HG03354 (cell line): ENCODE measurements at regions not wholly inside any gene's neighbourhood (a gene's known extent, or its start where the extent isn't known, plus 50 kb on each side); places are given as distances from the start of the nearest gene placed in this dataset.

ENCODE experiments used
- ATAC-seq: cut with Tn5 transposase; IDR thresholded peaks from one replicate; pipeline ENCODE4 v1.9.1; 2021; ENCODE audit warnings: mild to moderate bottlenecking; ENCODE audit not compliant: unreplicated experiment, poor library complexity, severe bottlenecking

DNA sequence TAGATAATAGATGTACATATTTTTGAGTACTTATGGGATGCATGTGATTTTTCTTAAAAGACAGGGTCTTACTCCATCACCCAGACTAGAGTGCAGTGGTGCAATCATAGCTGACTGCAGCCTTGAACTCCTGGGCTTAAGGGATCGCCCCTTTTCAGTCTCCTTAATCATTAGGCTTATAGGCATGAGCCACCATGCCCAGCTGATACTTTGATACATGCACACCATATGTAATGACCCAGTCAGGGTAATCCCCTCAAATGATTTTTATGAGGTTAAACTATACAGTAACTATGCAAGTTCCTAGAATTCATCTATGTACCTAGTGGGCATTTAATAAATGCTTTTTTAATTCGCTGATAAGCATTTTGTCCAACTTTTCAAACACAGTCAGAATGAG is 292.3 kb downstream of the DTWD2 start:
- no peak for ATAC-seq

DNA sequence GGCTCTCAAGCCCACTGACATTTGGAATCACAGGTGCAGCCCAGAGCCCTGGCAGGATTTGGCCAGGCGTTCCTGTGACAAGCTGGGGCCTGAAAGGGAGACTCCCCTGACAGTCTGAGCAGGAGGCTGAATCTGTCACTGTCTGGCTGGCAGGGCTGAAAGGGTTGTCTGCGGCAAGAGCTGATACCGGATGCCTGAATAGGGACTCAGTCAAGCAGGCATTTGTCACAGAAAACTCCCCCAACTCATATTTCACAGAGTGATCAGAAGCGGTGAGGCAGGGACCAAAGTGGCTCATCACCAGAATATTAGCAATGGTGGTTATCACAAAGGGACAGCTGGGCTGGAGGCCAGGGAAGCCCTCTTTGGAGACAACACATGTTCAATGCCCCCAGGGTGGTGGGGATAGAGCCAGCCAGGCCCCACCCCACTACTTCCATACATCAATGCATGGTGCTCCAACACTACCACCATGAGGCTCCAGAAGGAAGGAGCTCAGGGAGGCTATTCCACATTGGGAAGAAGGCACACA is 295.5 kb downstream of the DTWD2 start:
- ATAC-seq = no peak

DNA sequence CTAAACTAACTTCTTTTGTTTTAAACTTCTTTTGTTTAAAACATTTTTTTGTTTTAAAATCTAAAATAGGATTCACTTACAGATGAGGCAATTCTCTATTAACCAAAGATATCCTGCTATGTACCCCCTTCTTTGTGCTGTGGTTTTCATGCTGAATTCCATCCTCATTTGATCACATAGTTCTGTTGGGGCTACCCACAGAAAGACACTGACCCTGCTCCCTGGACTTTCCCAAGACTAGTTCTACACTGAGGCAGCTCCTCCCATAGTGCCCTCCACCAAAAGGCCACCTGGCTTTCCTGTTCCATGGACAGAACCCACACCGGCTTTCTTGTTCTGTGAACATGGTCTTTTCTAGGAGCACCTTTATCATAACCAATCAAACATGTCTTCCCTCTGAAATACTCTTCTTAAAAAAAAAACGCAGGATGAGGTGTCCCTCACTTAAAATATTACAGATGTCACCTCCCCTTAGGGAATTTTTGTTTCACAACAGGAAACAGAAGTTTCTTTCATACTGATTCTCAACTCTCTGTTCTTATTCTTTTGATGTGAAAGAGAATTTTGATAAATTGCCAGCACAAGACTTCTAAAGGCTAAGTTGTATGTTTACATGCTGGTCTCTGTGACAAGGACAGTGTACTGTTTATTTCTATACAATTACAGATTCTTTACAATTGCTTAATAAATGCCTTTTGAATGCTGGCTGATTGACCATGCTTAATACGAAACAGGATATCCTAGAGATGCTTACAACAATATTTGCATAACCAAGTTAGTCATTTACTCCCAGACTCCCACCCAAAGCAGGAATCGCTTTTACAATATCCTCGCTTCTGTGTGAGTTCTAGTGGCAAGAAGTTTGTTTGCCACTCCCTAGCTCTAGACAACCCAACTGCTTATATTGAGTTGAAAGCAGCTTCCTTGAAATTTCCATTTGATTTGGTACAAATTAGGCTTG is 300.4 kb downstream of the DTWD2 start:
- peak; percentile 78 for ATAC-seq

DNA sequence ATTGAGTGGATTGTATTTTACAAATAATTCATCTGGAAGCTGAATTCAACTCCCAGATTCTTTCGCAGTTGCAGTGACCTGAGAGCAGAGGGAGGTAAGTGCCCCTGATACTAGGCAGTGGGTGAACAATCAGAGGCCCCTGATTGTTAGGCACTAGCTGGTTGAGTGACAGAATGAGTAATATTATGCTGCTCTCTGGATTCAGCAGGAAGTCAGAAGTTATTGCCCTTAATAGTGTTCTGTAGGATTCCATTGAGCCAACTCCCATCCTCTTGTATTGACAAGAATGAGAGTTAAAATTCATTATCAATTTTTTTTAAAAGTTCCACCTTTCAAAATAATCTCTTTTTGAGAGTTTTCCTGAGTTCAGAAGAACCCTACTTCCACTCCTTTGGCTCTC is 301.2 kb downstream of the DTWD2 start:
- no peak for ATAC-seq

DNA sequence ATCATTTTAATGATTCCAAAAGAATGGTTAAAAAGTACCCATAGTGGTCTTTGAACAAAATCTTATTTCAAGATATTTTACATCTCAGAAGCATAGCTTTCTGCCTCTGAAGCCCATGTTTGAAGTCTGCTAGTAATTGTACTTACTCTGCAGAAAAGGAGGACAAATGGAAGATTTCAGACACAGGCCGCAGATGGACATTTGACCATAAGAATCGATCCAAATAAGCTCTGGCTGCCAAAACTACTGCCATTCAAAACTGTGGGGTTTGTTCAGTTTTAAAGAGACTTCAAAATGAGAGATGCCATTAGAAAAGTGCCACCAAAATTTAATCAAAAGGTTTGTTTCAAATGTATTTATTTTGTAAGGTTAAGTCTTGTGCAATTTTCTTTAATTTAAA is 306.7 kb downstream of the DTWD2 start:
- ATAC-seq = no peak

DNA sequence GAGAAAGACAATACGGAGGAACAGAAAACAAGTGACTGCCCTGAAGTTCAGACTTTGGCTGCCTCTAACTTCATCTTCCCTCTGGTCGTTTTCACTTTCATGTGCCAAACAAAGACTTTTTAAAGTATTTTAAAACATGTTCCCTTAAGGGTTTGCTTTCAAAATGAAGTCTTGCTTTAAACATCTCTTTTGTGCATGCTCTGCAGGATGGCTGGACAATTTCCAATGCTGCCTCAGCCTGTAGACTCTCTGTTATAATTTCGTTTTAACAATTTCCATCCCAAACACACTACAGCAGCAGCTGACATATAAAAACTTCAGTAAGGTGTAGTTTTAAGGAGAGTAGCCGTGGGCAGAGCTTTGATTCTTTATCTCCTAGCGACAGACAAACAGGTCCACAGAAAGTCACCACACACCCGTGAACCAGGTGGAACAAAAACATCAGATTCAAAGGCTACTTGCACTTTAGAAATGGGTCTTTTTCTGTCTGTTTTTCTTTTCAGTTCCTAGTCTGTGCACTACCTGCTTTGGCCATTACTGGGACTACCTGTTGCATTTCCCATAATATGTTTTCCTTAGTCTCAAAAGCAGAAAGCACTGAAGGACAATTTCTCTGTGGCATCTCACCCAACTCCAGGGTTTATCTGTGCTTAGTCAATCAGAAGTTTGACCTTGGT is 308.9 kb downstream of the DTWD2 start:
- no peak for ATAC-seq

DNA sequence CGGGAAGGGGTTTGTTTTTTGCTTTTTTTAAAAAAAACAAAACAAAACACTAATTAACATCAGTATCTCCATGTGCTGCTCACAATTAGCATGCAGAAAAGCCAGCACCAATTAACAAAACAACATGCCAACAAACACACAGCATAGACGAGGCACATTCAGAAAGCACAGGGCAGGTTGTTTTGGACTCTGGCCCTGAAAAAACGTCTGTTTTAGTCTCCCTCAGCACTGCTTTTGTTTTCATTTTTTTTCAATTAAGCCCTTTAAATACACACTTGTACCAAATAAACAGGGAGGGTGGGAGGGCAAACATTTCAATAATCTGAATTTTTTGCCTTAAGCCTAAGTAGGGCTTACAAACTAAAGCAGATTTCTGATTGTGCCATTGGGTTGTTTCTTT is 309.6 kb downstream of the DTWD2 start:
- no peak for ATAC-seq

DNA sequence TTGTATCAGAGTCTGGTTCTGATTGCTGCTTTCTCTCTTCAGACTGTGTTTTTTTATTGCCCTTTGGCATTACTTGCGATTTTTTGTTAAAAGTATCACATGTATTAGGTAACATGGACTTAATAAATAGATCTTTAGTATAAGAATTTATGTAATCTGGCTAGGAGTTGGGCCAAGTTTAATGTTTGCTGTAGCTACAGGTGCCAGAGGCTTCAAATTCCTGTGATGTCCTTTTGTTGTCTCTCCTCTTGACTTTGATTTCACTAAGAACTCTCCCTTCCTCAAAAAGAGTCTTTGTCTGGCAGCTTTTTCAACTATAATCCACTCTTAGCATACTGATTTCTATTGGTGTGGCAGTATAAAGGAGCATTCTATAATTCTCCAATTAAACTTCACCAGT is 313.1 kb downstream of the DTWD2 start:
- ATAC-seq = no peak

DNA sequence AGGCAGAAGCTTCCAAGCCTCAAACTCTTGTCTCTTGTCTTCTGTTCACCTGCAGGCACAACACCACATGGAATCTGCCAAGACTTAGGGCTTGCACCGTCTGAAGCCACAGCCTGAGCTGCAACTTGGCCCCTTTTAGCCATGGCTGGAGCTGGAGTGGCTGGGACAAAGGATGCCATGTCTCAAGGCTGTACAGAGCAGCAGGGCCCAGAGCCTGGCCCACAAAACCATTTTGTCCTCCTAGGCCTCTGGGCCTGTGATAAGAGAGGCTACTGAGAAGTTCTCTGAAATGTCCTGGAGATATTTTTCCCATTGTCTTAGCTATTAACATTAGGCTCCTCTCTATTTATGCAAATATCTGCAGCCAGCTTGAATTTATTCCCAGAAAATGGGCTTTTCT is 330.8 kb downstream of the DTWD2 start:
- no peak for ATAC-seq

DNA sequence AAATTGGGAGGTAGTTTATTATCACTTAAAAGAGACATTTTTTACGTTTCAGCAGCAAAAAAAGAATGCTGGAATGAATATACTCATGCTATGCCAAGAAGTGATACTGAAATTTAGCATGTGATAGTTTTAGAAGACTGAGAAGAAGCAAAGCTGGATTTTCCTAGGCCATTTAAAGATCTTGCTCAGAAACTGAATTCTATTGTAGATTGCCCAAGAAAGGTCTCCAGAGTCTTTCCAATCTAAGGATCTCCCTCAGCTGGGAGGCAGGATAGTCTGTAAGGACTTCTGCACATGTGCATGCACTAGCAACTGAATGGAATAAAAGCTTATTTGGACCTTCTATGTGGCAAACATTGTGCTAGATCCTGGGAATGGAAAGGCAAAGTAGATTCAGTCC is 334.5 kb downstream of the DTWD2 start:
- no peak for ATAC-seq

DNA sequence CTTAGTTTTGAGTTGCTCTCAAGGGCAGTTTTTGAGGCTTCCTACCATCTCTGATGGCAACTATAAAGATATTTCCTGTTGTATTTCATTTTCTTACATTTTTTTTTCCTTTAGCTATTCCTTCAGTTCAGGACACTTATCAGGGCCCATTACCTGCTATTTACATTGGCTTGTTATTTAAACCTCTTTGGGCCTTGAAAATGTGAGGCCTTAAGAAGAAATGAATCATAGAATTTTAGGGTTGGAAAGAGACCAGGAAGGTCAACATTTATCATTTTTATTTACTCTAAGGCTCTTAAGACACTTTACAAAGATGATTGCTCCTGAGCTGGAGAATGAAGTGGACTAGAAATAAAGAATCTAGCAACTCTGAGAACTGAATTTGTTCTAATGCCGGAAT is 335.2 kb downstream of the DTWD2 start:
- ATAC-seq = no peak

DNA sequence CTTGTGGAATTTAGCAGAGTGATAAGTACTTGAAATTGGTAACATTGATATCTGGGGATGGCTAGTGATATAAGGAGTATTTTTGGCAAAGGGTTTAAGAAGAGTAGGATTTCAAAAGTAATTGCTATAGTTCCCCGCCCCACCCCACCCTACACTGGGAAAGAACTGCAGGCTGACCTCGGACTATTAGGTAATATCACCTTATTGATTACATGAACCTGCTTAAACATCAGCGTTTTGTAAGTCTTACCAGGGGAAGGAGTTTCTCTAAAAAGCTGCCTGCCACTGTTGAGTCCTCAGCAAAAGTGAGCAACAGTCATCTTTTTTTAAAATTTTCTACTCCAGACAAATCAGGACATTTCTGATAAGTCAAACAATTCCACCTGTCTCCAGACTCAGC is 337.3 kb downstream of the DTWD2 start:
- ATAC-seq = no peak

DNA sequence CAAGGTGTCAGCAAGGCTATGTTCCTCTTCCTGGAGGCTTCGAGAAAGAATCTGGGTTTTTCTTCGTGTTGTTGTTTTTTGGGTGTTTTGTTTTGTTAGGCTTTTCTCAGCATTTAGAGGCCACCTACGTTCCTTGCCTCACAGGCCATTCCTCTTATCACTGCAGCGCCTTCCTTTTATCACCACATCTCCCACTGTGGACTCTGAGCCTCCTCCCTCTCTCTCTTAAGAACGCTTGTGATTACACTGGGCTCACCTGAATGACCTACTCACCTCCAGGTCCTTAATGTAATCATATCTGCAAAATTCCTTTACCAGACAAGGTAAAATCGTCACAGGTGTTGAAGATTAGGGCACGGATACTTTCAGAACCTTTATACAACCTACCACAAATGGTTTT is 340.8 kb downstream of the DTWD2 start:
- ATAC-seq = no peak

DNA sequence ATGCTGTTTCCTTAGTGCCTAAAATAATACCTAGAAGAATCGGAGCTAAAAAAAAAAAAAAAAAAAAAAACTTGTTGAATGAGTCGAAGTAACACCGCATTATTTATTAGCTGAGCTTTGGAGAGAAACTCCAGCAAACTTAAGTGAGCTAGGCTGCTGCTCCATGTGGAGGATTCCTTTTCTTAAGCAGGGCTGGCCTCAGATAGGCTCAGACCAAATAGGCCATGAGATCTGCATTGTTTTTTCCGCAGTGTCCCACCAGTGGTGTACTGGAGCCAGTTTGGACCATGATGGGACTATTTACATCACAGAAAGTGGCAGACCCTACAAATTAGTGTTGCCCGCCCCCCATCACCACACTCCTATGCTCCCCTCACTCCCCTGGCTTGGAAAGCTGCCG is 341.4 kb downstream of the DTWD2 start:
- no peak for ATAC-seq

DNA sequence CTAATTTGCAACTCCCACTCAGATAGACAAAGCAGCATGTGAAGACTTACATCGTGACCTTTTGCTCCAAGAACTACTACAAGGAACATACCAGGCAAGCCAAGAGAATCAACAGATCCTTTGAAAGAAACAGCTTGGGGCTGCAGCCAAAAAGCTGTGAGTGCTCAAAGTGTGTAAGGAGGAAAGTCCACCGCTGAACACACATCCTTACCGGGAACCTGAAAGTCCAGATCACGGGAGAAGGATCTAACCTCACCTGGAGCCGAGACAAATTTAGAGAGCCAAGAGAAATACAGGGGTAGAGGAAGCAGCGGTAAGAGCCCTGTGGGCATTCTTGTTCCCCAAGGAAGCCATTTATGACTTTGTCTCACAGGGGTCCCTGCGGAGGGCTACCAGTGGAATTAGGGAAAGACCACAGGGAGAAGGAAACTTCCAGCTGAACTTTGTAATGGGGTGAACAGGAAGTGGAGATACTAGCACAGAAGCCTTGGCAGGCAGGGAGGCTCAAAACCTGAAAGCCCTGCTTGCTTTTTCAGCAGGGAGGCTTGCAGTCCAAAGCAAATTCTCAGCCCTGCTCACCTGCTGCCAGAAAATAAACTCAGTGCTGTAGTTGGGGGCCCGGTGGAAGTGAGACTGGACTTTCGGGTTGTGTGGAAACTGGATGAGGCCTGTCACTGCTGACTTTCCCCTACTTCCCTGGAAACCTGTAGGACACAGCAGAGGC is 350.2 kb downstream of the DTWD2 start:
- no peak for ATAC-seq

DNA sequence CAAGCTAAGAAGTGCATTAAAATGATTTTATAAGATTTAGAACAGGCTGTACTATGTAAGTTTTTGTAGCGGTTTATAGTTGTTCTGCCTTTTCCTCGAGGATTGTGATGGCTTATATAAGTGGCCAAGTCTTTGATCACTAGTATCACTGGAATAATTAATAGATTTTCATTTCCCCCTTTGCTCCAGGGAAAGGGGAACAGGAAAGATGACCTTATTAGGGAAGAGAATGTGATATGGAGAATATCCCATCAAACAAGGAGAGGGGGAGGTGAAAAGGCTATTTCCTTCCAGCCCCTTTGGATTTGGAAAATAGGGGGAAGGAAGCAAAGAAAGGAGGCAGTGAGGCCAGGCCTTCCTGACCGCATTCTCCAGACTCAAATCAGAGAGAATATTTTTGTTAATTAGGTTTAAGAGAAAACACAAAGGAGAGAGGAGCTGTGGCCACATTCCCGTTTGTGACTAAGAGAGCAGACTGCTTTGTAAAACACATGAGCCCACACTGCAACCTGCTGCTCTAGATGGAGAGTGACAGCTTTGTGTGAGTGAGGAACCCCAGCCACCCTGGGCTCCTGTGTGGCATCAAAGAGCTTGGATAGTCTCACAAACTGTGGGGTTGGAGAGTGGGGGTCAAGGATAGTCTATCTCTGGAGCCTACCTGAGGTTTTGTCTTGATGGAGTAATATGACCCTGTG is 359.5 kb downstream of the DTWD2 start:
- no peak for ATAC-seq

DNA sequence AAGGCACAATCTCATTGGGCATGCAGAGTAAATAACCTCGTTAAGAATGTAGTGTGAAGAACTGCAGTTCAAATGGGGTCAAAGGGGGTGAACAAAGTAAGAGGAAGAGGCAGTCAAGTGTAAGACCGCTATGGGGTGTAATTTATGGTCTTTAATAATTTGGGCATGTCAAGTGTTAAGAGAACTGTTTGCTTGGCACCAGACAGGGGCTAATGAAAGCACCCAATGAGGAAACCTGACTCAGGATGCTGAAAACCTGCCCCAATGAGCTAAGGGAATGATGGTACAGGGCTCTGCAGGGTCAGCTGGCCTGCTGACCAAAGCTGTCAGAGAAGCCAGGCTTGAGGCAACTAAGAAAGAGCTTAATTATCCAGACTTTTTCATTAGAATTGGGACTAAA is 368.1 kb downstream of the DTWD2 start:
- ATAC-seq = no peak

DNA sequence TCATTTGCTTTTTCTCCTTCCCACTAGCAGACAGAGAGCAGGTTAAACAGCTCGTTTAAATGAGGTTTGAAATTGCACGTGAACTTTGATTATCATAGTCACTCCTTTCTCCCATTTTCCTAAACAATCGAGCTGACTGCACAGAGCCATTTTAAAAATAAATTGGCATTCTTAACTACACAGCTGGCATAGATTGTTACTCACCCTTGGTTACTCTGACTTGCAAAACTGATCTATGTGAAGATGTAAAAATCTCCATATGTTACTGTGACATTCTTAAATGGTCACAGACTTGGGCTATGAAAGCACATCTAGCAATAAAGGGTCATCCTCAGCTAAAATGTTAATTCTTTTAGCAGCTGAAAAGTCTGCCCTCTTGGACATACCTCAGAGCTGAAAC is 368.5 kb downstream of the DTWD2 start:
- no peak for ATAC-seq

DNA sequence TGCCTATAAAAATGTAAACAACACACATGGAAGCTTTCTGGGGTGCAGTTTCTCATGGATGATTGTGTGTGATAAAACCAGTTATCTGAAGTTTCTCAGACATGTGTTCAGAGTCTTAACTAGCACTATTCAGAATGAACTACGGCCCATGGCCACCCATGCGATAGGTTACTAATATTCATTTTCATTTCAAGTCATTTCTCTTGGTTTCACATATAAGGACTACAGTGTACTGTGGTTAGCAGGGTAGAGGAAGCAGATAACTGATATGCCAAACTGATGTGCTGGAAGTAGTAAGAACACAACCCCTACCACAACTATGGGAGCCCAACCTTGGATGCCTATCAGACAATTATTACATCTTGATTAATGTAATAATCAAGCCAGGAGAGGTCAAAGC is 372.1 kb downstream of the DTWD2 start:
- peak; percentile 65 for ATAC-seq
